ENCODE measurements at regions not wholly inside any gene's neighbourhood (a gene's known extent, or its start where the extent isn't known, plus 50 kb on each side); places are given as distances from the start of the nearest gene placed in this dataset.
"Not testable (repeated sequence)": the region's sequence is repeated elsewhere in the genome, so short reads cannot be mapped to it uniquely, and the experiment has no call there.

DNA sequence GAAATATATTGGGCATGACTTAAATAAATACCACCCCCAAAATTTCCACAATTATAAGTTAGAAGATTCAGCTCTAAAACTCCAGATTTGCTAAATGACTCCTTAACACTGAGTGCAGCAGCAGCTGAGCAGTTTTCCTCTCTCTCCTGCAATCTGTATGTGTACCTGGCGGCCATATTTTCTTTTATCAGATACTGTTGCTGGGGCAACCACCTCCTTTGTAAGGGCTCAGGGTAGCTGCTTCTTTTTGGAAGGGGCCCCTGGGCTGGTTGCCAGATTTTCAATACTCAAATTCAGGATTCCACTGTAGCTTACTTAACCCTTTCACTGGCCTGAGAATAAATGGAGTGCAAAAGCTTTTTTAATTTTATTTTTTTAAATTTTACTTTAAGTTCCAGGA lies 197.0 kb downstream of the TAF11L14 start:
- no peak for DNase-seq

DNA sequence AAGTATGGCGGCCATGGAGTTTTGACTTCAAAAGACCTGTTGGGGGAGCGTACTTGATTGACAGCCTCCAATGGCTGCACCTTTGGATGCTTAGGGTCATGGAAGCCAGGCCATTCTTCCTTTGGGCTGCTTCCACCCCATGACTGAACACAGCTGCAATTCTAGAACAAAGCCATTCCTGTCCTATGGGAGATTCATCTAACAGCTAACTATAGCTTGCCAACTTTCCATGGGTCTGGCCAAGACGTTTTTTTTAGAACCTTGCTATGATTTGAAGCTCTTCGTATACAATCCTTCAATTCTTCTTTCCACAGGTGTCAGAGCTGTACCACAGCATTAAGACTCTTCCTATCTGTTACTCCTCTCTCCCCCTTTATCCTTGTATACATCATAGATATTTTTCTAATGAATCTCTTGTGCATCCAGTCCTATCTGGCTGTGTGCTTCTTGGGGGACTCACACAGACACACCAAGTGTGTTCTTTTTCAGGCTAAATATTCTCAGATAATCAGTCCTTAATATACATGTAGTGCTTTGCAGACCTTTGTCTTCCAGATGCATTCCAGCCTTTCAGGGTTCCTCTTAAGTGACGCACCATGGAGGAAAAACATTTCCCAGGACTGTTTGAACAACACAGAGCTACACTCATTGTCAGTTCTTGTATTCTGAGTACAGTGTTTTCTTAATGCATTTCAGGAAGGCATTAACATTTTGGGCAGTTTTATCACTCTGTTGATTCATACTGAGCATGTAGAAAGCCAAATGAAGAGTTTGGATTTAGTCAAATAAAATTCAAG lies 198.9 kb downstream of the TAF11L14 start:
- no peak for DNase-seq

DNA sequence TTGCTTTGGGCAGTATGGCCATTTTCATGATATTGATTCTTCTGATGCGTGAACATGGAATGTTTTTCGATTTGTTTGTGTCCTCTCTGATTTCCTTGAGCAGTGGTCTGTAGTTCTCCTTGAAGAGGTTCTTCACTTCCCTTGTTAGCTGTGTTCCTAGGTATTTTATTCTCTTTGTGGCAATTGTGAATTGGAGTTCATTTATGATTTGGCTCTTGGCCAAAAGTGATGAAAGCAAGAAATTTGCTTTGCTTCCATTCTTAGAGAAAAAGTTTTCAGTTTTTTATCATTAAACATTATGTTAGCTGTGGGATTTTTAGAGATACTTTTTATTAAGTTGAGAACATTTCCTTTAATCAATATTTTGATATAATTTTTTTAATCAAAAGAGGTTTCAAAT lies 203.5 kb downstream of the TAF11L14 start:
- DNase-seq = no peak

DNA sequence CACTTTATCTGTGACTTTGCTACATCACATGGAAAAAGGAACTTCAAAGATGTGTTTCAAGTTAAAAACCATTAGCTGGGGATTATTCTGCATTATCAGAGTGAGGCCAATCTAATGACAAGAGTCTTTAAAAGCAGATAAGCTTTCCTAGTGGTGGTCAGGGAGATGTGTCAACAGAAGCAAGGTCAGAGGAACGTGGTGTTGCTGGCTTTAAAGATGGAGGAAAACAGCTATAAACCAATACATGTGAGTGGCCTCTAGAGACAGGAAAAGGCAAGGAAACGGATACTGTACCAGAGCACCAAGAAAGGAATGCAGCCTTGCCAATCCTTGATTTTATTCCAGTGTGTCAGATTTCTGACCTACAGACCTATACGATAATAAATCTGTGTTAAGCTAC lies 204.2 kb downstream of the TAF11L14 start:
- no peak for DNase-seq

DNA sequence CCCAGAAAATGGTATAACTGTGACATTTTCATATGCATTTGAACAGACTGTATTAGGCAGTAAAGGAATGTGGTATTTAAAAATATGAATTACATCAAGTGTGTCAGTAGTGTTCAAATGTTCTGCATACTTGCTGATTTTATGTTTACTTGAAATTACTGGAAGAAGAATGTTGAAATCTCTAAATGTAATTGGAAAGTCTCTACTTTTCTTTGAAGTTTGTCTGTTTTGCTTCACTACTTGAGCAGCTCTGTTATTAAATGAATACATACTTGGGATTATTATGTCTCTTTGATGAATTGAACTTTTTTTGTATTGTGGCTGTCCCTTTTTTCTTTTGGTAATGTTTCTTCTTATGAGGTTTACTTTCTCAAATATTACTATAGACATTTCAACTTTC lies 205.6 kb downstream of the TAF11L14 start:
- DNase-seq = no peak

DNA sequence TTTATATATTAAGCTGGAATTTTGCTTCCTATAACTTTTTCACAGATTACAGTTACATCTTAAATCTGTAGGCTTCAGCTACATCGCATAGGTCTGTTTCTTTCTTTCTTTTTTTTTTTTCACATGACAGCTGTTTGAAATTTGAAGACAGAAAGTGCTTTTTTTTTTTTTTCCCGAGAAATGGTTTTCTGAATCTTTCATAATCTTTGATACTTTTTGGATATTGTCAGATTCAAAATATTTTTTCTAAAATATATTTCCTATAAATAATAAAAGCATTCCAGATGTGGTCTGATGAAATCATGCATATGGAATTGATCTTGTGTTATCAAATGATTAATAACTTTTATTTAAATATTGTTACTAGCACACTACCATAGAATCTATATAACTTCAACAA lies 212.2 kb downstream of the TAF11L14 start:
- DNase-seq = no peak

DNA sequence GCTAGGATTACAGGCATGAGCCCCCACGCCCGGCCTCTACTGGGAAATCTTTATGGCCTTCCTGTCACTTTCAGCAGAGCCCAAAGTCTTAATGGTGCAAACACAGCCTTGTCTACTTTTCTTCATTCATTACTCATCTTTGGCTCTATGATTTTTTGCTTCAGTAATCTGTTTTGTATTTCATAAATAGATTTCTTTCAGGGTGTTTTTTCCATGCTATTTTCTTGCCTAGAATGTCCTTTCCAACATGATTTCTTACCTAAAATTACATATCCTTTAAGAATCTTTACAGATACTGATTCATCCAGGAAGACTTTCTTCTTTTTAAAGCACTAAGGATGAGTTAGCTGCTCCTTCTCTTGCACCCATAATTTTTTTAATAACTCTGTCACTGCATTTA lies 213.0 kb downstream of the TAF11L14 start:
- DNase-seq = no peak

DNA sequence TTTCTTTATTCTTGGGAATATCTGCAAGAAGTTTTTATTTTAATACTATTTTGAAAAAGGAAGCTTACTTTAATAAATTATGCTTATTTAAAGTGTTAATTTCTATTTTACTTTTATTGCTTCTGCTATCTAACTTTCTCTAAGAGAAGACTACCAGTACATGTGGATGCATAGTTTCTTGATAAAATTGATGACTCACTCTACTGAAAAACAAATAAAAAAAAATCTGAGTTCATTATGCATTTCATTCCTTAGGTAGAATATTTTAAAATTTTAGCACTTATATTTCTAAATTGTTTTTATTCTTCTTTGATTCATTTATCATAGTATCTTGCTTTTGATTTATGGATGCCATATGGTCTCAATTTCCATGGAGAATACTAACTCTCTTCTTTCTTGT lies 217.9 kb downstream of the TAF11L14 start:
- DNase-seq = no peak

DNA sequence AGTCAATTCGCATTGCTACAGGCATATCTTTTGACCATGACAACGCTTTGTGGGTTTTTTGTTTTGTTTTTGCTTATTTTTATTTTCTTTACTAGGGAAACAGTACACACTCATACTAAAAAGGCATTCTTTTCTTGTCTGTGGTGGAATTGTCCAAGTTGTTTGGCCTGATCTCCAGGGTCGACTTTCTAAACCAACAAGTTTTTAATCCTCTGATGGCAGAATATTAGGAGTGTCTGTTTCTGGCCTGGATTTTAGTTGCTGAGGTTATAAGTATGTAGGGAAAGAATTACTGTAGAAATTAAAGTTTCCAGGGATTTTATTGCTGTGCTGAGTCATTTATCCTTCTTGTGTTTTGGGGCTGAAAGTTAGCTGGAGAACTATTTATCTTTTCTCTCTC lies 218.5 kb downstream of the TAF11L14 start:
- DNase-seq = no peak

DNA sequence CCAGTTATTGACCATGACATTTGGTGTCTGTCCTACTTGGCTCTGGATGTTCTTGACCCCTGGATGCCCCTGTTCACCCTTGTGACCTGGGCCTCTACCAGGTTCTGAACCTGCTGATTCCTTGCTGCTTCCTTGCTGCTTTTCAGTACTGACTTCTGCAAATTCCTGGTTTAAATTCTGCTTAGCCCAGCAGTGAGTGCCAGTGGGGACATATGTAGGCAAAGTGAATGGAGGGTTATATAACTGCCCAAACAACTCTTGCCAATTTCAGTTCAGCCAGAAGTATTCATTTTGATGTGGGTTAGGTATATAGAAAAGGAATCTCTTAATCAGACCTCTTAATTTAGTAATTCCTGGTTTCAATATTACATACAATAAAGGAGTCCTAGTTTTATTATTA lies 220.6 kb downstream of the TAF11L14 start:
- no peak for DNase-seq

DNA sequence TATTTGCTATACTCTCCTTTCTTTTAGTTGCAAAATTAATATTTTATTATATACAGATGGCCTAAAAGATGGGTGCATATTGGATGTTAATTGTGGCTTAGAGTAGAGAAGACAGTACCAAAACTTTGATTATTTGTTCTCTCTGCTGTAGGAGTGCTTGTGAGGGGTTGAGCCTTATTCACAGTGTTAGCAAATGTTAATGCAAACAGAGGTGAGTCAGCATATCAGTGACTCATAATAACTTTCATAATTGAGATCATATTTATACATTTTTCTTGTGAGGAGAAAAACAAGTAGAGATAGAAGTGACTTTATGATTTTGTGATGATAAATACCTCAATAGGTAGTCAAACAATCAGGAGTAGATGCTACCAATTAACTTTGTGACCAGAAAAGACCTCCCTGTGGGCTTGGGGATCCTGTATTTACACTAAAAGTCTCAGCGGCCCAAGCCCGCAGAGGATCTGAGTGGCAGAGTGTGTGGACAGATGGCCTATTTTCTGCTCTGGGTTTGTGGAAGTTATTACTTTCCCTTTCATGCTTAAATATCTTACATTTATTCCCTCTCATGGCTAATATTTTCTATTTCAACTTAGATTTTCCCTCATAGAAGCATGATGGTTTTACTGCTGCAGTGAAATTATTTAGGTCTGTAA lies 226.5 kb downstream of the TAF11L14 start:
- no peak for DNase-seq

DNA sequence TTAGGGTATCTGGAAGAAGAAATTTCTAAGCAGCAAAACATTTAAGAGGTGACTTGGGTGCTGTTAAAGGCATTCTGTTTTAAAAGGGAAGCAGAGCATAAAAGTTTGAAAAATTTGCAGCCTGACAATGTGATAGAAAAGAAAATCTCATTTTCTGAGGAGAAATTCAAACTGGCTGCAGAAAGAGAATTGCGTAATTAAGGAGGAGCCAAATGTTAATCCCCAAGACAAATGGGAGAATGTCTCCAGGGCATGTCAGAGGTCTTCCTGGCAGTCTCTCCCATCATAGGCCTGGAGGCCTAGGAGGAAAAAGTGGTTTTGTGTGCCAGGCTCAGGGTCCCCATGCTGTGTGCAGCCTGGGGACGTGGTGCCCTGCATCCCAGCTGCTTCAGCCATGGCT lies 230.6 kb downstream of the TAF11L14 start:
- not testable (repeated sequence) for DNase-seq

DNA sequence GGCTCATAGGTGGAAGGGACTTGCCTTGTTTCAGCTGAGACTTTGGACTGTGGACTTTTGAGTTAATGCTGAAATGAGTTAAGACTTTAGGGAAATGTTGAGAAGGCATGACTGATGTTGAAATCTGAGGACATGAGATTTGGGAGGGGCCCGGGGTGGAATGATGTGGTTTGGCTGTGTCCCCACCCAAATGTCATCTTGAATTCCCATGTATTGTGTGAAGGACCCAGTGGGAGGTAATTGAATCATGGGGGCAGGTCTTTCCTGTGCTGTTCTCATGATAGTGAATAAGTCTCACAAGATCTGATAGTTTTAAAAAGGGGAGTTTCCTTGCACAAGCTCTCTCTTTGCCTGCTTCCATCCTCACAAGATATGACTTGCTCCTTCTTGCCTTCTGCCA lies 231.7 kb downstream of the TAF11L14 start:
- not testable (repeated sequence) for DNase-seq

DNA sequence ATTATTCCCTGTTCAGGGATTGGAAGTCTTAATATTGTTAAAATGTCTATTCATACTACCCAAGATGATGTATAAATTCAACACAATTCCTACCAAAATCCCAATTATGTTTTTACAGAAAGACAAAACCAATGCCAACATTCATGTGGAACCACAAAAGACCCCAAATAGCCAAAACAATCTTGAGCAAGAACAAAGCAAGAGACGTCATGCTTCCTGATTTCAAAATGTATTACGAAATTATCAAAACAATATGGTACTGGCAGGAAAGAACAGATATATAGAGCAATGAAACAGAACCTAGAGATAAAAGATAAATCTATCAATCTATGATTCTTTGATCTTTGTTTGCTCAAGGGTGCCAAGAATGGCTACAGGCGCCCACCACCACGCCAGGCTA lies 237.9 kb downstream of the TAF11L14 start:
- no peak for DNase-seq

DNA sequence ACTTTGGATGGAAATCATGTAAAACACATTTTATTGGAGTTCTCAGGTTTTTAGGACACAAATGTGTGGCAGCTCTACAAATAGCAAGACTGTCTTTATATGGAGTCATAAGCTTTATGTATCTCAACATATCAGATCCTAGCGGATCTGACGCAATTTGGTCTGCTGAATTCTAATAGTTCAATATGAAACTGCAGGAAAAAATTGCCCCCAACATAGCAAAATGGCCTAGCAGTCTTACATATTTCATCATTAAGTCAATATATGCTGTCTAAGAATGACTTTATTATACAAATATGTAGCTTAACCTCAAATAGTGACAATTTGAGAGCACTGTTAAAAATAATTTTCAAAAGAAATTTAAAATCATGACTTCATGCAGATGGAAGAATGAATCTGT lies 244.3 kb downstream of the TAF11L14 start:
- no peak for DNase-seq

DNA sequence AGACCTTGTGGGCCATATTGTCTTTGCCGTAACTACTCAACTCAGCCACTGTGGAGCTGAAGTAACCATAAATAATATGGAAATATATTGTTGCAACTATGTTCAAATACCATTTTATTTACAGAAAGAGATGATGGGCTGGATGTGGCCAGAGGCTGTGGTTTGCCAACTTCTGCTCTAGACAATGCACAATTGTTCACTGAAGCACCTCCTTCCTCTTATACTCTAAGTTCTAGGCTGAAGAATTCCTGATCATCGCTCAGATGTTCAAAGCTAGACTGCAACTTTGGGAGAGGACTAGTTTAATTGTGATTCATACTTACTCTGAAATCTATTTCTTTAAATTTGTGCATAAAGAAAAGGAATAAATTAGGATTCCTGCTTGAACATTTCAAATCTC lies 245.0 kb downstream of the TAF11L14 start:
- DNase-seq = no peak

DNA sequence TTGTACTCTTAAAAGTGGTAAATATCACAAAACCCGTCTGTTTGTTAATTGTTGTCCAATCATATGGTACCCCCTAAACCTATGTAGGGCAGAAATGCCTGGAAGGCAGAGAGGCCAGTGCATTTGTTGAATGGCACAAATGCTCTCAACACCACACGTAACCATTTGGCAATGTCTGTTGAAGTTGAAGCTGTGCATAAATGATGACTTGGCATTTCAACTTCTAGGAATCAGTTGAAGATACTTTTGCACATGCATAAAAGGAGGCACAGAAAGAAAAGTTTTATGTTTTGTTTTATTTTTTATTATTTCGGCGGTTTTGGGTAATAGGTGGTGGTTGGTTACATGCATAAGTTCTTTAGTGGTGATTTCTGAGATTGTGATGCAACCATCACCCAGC lies 246.6 kb downstream of the TAF11L14 start:
- DNase-seq = no peak

DNA sequence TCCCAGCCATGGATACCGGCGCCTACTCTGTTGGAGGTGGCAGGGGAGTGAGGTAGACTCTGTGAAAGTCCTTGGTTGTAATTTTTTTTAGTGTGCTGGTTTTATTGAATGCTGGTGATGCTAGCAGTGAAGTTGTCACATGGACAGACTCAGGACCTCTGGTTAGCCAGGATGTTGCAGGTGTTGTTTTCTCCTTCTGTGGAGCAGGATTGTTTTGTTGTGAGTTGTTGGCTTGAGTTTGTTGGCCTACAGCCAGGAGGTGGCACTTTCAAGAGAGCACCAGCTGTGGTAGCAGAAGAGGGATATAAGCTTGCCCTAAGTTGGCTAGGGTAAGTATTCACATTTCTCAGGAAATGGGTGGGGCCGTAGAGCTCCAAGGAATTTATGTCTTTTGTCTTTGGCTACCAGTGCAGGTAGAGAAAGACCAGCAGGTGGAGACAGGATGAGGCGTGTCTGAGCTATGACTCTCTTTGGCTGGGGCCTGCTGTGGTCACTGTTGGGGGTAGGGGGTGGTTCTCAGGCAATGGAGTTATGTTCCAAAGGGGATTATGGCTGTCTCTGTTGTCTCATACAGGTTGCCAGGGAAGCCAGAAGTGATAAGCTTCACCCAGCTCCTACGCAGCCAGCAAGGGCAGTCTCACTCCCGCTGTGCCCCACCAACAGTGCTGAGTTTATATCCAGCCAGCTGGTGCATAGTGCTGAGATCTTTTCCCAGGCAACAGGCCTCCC lies 248.7 kb downstream of the TAF11L14 start:
- DNase-seq = no peak

DNA sequence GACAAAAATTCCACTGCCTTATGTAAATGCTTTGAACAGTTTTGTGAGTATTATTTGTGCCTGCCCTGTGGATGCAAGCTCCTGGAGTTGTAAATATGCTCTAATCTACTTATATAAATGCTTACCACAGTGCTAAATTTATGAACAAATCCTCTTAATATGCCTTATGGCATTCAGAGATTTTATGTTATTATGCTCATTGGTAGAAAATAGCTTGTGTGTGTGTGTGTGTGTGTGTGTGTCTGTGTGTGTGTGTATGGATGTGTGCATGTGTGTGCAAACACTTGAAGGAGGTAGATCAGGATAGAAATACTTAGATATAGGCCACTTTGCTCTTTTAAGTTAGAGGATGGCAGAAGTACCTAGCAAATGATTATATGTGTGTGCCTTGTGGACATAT lies 253.9 kb downstream of the TAF11L14 start:
- no peak for DNase-seq

DNA sequence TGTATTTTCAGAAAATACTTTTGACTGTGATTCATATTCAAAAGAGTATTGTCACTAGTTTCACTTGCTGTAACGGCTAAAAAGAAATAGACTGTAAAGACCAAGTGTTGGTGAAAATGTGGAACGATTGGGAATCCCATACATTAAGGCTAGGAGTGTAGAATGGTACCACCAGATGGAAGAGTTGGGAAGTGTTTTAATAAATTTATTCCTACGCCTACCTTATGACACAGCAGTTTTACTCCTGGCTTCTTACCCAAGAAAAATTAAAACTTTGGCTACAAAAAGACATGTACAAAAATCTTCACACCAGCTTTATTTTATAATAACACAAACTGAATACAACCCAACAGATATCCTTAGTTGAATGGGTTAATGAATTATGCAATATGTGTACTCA lies 256.2 kb downstream of the TAF11L14 start:
- DNase-seq = no peak

DNA sequence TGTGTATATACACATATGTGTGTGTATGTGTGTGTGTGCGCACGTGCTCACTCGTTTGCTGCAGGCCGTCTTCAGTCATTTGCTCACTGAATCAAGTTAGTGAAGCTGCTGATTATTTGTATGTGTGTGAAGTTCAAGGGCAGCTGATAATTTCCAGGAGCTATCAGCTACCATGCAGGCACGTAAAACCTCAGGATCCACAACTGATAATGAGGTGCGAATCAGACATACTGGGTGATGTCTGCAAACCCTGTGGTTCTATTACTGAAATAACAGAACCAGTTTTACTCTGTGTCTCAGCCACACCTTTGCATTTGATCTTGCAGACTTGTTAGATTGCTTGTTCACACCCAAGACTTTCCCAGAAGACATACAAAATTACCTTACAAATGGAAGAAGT lies 257.6 kb downstream of the TAF11L14 start:
- DNase-seq = no peak

DNA sequence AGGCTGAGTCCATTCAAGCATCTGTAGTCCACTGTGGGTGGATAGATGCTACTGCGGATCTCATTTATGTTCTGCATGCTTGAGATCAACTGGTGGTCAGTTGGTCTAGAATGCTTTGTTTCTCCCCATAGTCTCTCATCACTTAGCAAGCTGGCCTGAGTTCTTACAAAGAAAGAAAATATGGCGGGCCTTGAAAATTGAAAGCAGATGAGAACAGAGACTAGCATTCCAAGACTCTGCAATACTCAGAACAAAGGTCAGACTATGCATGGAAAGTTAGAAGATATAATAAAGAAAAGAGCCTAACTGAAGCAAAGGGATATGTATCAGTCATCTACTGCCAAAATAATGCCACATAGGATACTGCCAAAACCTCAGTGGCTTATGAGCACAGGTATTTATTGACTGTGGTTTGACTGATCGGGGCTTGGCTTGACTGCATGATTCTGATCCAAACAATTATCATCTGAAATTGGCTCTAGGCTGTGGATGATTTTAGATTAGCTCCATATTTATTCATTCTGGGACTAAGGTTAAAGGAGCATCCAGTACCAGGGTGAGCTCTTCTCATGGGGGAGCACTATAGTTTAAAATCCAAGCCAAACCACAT lies 258.9 kb downstream of the TAF11L14 start:
- DNase-seq = no peak

DNA sequence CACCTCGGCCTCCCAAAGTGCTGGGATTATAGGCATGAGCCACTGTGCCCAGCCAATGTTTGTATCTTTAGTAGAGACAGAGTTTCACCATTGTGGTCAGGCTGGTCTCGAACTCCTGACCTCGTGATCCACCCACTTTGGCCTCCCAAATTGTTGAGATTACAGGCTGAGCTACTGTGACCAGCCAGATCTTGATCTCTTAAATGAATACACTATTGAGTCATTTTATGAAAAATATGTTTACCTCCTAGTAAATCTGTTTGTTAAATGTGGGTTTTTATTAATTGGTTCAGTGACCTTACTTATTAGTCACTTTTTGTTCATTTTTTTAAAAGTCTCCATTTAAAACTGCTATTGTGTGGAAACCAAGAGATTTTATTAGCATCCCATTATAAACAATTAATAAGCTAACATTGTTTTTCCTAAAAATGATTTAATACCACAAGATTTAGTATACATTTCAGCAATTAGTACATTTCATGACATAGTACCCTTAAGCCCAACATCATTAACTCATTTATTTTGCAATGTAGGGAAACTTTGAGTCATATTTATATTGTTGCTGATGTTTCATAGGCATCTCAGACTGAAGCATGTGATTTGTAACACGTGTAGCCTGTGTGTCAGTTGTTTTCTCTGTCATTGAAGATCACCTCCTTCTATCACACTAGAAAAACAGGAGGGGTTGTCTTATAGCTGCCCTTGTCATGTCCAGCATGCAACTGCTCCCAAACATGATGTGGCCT lies 261.2 kb downstream of the TAF11L14 start:
- no peak for DNase-seq

All from NCI-H510A (cell line).